ENCODE measurements at regions not wholly inside any gene's neighbourhood (a gene's known extent, or its start where the extent isn't known, plus 50 kb on each side); places are given as distances from the start of the nearest gene placed in this dataset.
"Not testable (repeated sequence)": the region's sequence is repeated elsewhere in the genome, so short reads cannot be mapped to it uniquely, and the experiment has no call there.

GRCh38 chr14:19304442-19304841 is 129.7 kb downstream of the POTEG start:
- DNase-seq (ENCODE audit: extremely low spot score, unreplicated experiment); H3K27ac Mint-ChIP-seq (ENCODE audit: unreplicated experiment); H3K9me3 Mint-ChIP-seq (ENCODE audit: unreplicated experiment); H3K4me3 Mint-ChIP-seq (ENCODE audit: unreplicated experiment); H3K27me3 Mint-ChIP-seq (ENCODE audit: unreplicated experiment); H3K4me1 Mint-ChIP-seq (ENCODE audit: unreplicated experiment); H3K36me3 Mint-ChIP-seq (ENCODE audit: unreplicated experiment): not testable (repeated sequence)

DNA sequence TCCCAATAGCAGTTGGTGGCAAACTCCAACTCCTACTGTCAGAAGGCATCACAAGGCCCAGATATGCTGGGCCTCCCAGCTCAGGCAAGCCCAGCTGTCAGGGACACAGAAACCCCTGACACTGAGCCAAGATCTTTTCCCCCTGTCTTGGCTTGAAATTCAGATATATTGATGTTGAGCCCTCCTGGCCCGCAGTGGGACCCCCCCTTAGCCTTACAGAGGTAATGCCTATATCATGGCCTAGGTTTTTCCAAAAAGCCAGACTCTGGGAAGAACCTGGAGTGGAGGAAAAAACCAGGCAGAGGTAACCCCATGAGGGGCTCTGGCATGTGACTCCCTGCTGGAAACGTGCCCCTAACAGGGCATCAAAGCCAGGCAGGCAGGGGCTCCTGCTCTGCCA is 129.2 kb downstream of the POTEG start:
- H3K36me3 Mint-ChIP-seq (ENCODE audit: unreplicated experiment); H3K27ac Mint-ChIP-seq (ENCODE audit: unreplicated experiment); H3K4me1 Mint-ChIP-seq (ENCODE audit: unreplicated experiment): not testable (repeated sequence)

DNA sequence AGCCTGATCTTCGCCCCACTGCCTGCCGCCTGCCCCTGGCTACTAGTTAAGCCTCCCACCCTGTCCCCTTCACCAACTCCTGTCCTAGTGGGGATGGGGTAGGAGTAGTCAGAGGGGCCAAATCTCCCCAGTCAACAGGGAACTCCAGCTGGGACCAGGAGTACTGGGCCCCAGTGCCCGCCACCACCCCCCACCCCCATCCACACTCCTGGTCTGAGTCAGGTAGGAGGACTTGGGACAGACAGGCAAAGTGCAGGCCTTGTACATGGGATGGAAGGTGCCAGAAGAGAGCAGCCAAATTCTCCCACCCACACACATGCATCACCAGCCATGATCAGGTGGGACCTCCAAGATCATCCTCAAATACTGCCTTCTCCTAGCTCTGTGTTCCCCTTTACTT is 128.4 kb downstream of the POTEG start:
- not testable (repeated sequence) for H3K27ac Mint-ChIP-seq (ENCODE audit: unreplicated experiment); H3K4me3 Mint-ChIP-seq (ENCODE audit: unreplicated experiment); H3K4me1 Mint-ChIP-seq (ENCODE audit: unreplicated experiment); H3K27me3 Mint-ChIP-seq (ENCODE audit: unreplicated experiment); DNase-seq (ENCODE audit: extremely low spot score, unreplicated experiment); H3K36me3 Mint-ChIP-seq (ENCODE audit: unreplicated experiment); H3K9me3 Mint-ChIP-seq (ENCODE audit: unreplicated experiment)

More for the DNA sequence above, 129.2 kb downstream of the POTEG start:
- not testable (repeated sequence) for DNase-seq (ENCODE audit: extremely low spot score, unreplicated experiment); H3K9me3 Mint-ChIP-seq (ENCODE audit: unreplicated experiment); H3K4me3 Mint-ChIP-seq (ENCODE audit: unreplicated experiment); H3K27me3 Mint-ChIP-seq (ENCODE audit: unreplicated experiment)

DNA sequence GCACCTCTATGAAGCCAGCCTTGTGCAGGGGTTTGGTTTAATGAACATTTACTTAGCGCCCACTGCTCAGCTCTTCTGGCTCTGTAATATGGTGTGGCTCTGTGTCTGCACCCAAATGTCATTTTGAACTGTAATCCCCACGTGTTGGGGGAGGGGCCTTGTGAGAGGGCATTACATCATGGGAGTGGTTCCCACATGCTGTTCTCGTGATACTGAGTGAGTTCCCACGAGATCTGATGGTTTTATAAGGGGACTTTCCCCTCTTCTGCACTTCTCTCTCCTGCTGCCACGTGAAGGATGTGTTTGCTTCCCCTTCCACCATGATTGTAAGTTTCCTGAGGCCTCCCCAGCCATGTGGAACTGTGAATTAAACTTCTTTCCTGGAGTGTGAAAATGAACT is 127.7 kb downstream of the POTEG start:
- DNase-seq (ENCODE audit: extremely low spot score, unreplicated experiment); H3K36me3 Mint-ChIP-seq (ENCODE audit: unreplicated experiment); H3K9me3 Mint-ChIP-seq (ENCODE audit: unreplicated experiment); H3K27me3 Mint-ChIP-seq (ENCODE audit: unreplicated experiment); H3K4me1 Mint-ChIP-seq (ENCODE audit: unreplicated experiment); H3K27ac Mint-ChIP-seq (ENCODE audit: unreplicated experiment); H3K4me3 Mint-ChIP-seq (ENCODE audit: unreplicated experiment): not testable (repeated sequence)

DNA sequence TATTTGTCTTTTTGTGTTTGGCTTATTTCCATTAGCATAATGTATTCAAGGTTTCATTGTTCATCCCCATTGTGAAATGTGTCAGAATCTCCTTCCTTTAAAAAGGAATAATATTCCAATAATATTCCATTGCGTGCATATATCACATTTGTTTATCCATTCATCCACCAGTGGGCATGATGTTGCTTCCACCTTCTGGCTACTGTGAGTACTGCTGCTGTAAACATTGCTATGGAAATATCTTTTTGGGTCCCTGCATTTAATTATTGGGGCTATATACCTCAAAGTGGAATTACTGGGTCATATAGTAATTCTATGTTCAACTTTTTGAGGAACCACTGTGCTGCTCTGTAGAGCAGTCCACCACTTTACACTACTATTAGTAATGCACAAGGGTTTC is 123.1 kb downstream of the POTEG start:
- not testable (repeated sequence) for H3K27ac Mint-ChIP-seq (ENCODE audit: unreplicated experiment); H3K4me1 Mint-ChIP-seq (ENCODE audit: unreplicated experiment); DNase-seq (ENCODE audit: extremely low spot score, unreplicated experiment); H3K36me3 Mint-ChIP-seq (ENCODE audit: unreplicated experiment); H3K4me3 Mint-ChIP-seq (ENCODE audit: unreplicated experiment); H3K9me3 Mint-ChIP-seq (ENCODE audit: unreplicated experiment); H3K27me3 Mint-ChIP-seq (ENCODE audit: unreplicated experiment)

- H3K27ac Mint-ChIP-seq (ENCODE audit: unreplicated experiment); H3K36me3 Mint-ChIP-seq (ENCODE audit: unreplicated experiment); DNase-seq (ENCODE audit: extremely low spot score, unreplicated experiment); H3K27me3 Mint-ChIP-seq (ENCODE audit: unreplicated experiment); H3K9me3 Mint-ChIP-seq (ENCODE audit: unreplicated experiment); H3K4me3 Mint-ChIP-seq (ENCODE audit: unreplicated experiment); H3K4me1 Mint-ChIP-seq (ENCODE audit: unreplicated experiment): not testable (repeated sequence)
These were observed 103.5 kb downstream of the POTEG start for GRCh38 chr14:19330678-19331077.

- not testable (repeated sequence) for H3K9me3 Mint-ChIP-seq (ENCODE audit: unreplicated experiment); DNase-seq (ENCODE audit: extremely low spot score, unreplicated experiment); H3K27ac Mint-ChIP-seq (ENCODE audit: unreplicated experiment); H3K27me3 Mint-ChIP-seq (ENCODE audit: unreplicated experiment); H3K36me3 Mint-ChIP-seq (ENCODE audit: unreplicated experiment); H3K4me1 Mint-ChIP-seq (ENCODE audit: unreplicated experiment); H3K4me3 Mint-ChIP-seq (ENCODE audit: unreplicated experiment)
These were observed 96.7 kb downstream of the POTEG start for GRCh38 chr14:19337232-19338059.

GRCh38 chr14:19338060-19338372 is 96.1 kb downstream of the POTEG start:
- not testable (repeated sequence) for H3K4me1 Mint-ChIP-seq (ENCODE audit: unreplicated experiment); DNase-seq (ENCODE audit: extremely low spot score, unreplicated experiment); H3K9me3 Mint-ChIP-seq (ENCODE audit: unreplicated experiment); H3K4me3 Mint-ChIP-seq (ENCODE audit: unreplicated experiment); H3K27ac Mint-ChIP-seq (ENCODE audit: unreplicated experiment); H3K36me3 Mint-ChIP-seq (ENCODE audit: unreplicated experiment); H3K27me3 Mint-ChIP-seq (ENCODE audit: unreplicated experiment)

DNA sequence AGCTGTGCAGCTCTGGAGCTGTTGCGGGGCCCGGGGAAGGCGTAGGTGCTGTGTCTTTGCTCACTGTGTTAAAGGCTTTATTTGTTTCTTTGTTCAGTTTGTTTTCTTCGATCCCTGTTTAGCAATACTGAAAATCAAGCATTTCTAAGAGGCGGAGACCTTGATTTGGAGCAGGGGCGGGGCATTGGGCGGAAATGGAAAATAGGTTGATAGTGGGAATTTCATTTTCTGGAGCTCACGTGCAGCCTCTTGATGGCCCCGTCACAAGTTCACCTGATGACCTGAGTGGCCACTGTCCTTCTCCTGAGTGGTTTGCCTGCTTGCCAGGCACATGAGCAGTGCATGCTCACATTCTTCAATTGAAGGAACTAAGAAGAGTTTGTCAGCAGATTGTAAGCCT is 93.2 kb downstream of the POTEG start:
- H3K27ac Mint-ChIP-seq (ENCODE audit: unreplicated experiment); H3K9me3 Mint-ChIP-seq (ENCODE audit: unreplicated experiment); H3K36me3 Mint-ChIP-seq (ENCODE audit: unreplicated experiment); H3K4me1 Mint-ChIP-seq (ENCODE audit: unreplicated experiment); H3K4me3 Mint-ChIP-seq (ENCODE audit: unreplicated experiment); H3K27me3 Mint-ChIP-seq (ENCODE audit: unreplicated experiment): not testable (repeated sequence)
- peak; percentile 82 for DNase-seq (ENCODE audit: extremely low spot score, unreplicated experiment)

DNA sequence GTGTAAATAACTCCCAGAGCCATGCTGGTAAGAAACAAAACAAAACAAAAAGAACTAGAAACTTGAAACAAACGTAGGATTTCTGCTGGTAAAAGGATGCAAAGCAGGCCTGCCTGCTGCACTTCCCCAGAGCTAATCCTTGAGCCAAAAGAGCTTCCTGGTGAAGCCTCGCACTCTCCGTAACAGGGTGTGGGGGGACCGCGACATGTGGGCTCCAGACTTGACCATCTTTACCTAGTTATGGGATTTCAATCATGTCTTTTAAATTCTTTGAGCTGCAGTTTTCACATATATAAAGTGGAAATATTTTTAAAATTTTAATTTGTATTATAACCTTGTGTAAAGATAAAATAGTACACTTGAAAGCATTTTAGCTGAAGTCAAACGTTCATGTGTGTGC is 92.5 kb downstream of the POTEG start:
- not testable (repeated sequence) for H3K27me3 Mint-ChIP-seq (ENCODE audit: unreplicated experiment); H3K9me3 Mint-ChIP-seq (ENCODE audit: unreplicated experiment); H3K36me3 Mint-ChIP-seq (ENCODE audit: unreplicated experiment); H3K27ac Mint-ChIP-seq (ENCODE audit: unreplicated experiment); H3K4me1 Mint-ChIP-seq (ENCODE audit: unreplicated experiment); H3K4me3 Mint-ChIP-seq (ENCODE audit: unreplicated experiment)
- DNase-seq (ENCODE audit: extremely low spot score, unreplicated experiment): peak; percentile 83

GRCh38 chr14:19344261-19344660 is 89.9 kb downstream of the POTEG start:
- H3K27ac Mint-ChIP-seq (ENCODE audit: unreplicated experiment); H3K4me1 Mint-ChIP-seq (ENCODE audit: unreplicated experiment); H3K4me3 Mint-ChIP-seq (ENCODE audit: unreplicated experiment); H3K27me3 Mint-ChIP-seq (ENCODE audit: unreplicated experiment); H3K9me3 Mint-ChIP-seq (ENCODE audit: unreplicated experiment); H3K36me3 Mint-ChIP-seq (ENCODE audit: unreplicated experiment): not testable (repeated sequence)
- DNase-seq (ENCODE audit: extremely low spot score, unreplicated experiment): peak; percentile 81

DNA sequence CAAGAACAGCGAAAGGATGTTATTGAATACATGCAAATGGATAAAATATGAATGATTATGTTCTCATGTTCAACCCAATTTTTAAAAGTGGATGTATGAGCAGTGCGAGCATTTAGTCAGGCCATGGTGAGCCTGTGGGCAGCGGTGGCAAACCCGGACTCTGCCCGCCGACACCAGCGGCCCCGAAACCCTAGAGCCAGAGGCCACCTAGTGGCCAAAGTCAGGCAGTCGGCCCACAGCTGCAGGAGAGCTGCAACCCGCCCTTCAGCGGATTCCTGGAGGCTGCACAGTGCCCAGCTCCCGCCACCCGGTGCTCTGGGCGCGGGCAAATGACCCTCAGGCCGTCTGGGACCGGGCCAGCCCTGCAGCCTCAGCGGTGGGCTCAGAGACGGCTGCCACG is 89.5 kb downstream of the POTEG start:
- H3K9me3 Mint-ChIP-seq (ENCODE audit: unreplicated experiment); H3K36me3 Mint-ChIP-seq (ENCODE audit: unreplicated experiment); H3K27ac Mint-ChIP-seq (ENCODE audit: unreplicated experiment); H3K4me1 Mint-ChIP-seq (ENCODE audit: unreplicated experiment); H3K27me3 Mint-ChIP-seq (ENCODE audit: unreplicated experiment); DNase-seq (ENCODE audit: extremely low spot score, unreplicated experiment); H3K4me3 Mint-ChIP-seq (ENCODE audit: unreplicated experiment): not testable (repeated sequence)

All from osteocyte (in vitro differentiated cells).